SU-DHL-6 (cell line): ENCODE measurements at regions not wholly inside any gene's neighbourhood (a gene's known extent, or its start where the extent isn't known, plus 50 kb on each side); places are given as distances from the start of the nearest gene placed in this dataset.

ENCODE experiments used
- H2AFZ ChIP-seq: fragments of 200-600 bp; sonication (generic); 2 replicates; pipeline ENCODE4 v1.6.1; 2014; ENCODE audit warnings: low read depth, mild to moderate bottlenecking, moderate library complexity, mixed read lengths, antibody characterized with exemption, low read length; ENCODE audit not compliant: severe bottlenecking
- H3F3A ChIP-seq: fragments of 200-600 bp; shearing (Covaris generic); 2 replicates; pipeline ENCODE4 v1.6.0; 2016; ENCODE audit warnings: antibody characterized with exemption, mild to moderate bottlenecking; ENCODE audit not compliant: insufficient read depth
- H3K27ac ChIP-seq: fragments of 200-600 bp; sonication (generic); 2 replicates; pipeline ENCODE4 v1.5.1; 2016; ENCODE audit warnings: low read depth, mild to moderate bottlenecking, low read length, moderate library complexity, mixed read lengths
- H3K27me3 ChIP-seq: fragments of 200-600 bp; sonication (generic), shearing (Covaris generic); 2 replicates; pipeline ENCODE4 v1.6.0; 2014; ENCODE audit warnings: mild to moderate bottlenecking, low read length
- H3K36me3 ChIP-seq: fragments of 200-600 bp; sonication (generic); 2 replicates; pipeline ENCODE4 v1.6.1; 2014; ENCODE audit warnings: mild to moderate bottlenecking, low read length, mixed read lengths
- H3K4me2 ChIP-seq: fragments of 300-600, 200-600 bp; shearing (Covaris generic), sonication (generic); 2 replicates; pipeline ENCODE4 v1.6.0; 2014; ENCODE audit warnings: low read length, low read depth, mild to moderate bottlenecking; ENCODE audit not compliant: poor library complexity, severe bottlenecking
- H3K4me3 ChIP-seq: fragments of 200-600 bp; sonication (generic); 2 replicates; pipeline ENCODE4 v1.5.1; 2014; ENCODE audit warnings: antibody characterized with exemption, low read length, mild to moderate bottlenecking, mixed read lengths; ENCODE audit not compliant: insufficient read depth, poor library complexity, severe bottlenecking
- H3K79me2 ChIP-seq: fragments of 200-600 bp; sonication (generic); 2 replicates; pipeline ENCODE4 v1.6.1; 2014; ENCODE audit warnings: mild to moderate bottlenecking, low read length, moderate library complexity; ENCODE audit not compliant: insufficient read depth
- H3K9ac ChIP-seq: fragments of 200-600 bp; sonication (generic); 2 replicates; pipeline ENCODE4 v1.7.0; 2014; ENCODE audit warnings: mild to moderate bottlenecking, low read length
- H3K9me2 ChIP-seq: fragments of 200-600 bp; sonication (generic); replicated peaks from 2 replicates; pipeline ENCODE4 v1.6.1; 2014; ENCODE audit warnings: low read length; ENCODE audit not compliant: insufficient read depth
- H3K9me3 ChIP-seq: fragments of 200-600 bp; sonication (generic); 2 replicates; pipeline ENCODE4 v1.6.1; 2014; ENCODE audit warnings: low read length, mixed read lengths; ENCODE audit not compliant: insufficient read depth
- H4K20me1 ChIP-seq: fragments of 200-600 bp; sonication (generic); 2 replicates; pipeline ENCODE4 v1.6.1; 2014; ENCODE audit warnings: low read depth, mild to moderate bottlenecking, antibody characterized with exemption, low read length, moderate library complexity, mixed read lengths
- CTCF ChIP-seq: fragments of 200-600 bp; sonication (generic); IDR thresholded peaks from one replicate; pipeline ENCODE4 v1.5.1; 2017; ENCODE audit warnings: antibody characterized with exemption, mild to moderate bottlenecking, low read length, moderate library complexity; ENCODE audit not compliant: insufficient read depth, poor library complexity, severe bottlenecking
- EZH2phosphoT487 ChIP-seq: fragments of 200-600 bp; sonication (generic), shearing (Covaris generic); conservative IDR thresholded peaks from 2 replicates; pipeline ENCODE4 v1.6.1; 2018; ENCODE audit warnings: mild to moderate bottlenecking, antibody characterized with exemption, low read length, moderate library complexity, mixed read lengths

GRCh38 chr4:54505996-54506395 is 151.8 kb upstream of the KIT start:
- no peak overlapping the region for H3K9ac ChIP-seq
- TF ChIP-seq EZH2phosphoT487 (no peak), CTCF (no peak)
- no peaks in the 10 kb centered on the region for H3F3A ChIP-seq
- no peaks in the 10 kb centered on the region for H3K27me3 ChIP-seq
- no peaks in the 10 kb centered on the region for H3K36me3 ChIP-seq
- H3K27ac ChIP-seq, result no peak overlapping the region
- H3K4me3 ChIP-seq, result no peak overlapping the region
- H4K20me1 ChIP-seq, result no peaks in the 10 kb centered on the region
- no peaks in the 10 kb centered on the region for H3K79me2 ChIP-seq
- H3K9me3 ChIP-seq, result no peaks in the 10 kb centered on the region
- no peak overlapping the region for H3K4me2 ChIP-seq
- H2AFZ ChIP-seq, result no peak overlapping the region
- H3K9me2 ChIP-seq, result no peaks in the 10 kb centered on the region

GRCh38 chr4:54509057-54509456 is 148.7 kb upstream of the KIT start:
- Histone ChIP-seq H3K27me3 (no peaks in the 10 kb centered on the region), H3K9me3 (no peaks in the 10 kb centered on the region), H3K4me2 (no peak overlapping the region), H3K9ac (no peak overlapping the region), H3K79me2 (no peaks in the 10 kb centered on the region), H3K4me3 (no peak overlapping the region), H3K36me3 (no peaks in the 10 kb centered on the region), H4K20me1 (no peaks in the 10 kb centered on the region), H2AFZ (no peak overlapping the region), H3F3A (no peaks in the 10 kb centered on the region), H3K27ac (no peak overlapping the region), H3K9me2 (no peaks in the 10 kb centered on the region)
- TF ChIP-seq EZH2phosphoT487 (no peak), CTCF (no peak)

GRCh38 chr4:54513204-54513603 is 144.6 kb upstream of the KIT start:
- Histone ChIP-seq H3K4me3 (no peak overlapping the region), H3K9me3 (no peaks in the 10 kb centered on the region), H4K20me1 (no peaks in the 10 kb centered on the region), H3K27ac (no peak overlapping the region), H3K36me3 (no peaks in the 10 kb centered on the region), H3F3A (no peaks in the 10 kb centered on the region), H3K4me2 (no peak overlapping the region), H3K27me3 (no peaks in the 10 kb centered on the region), H3K9me2 (no peaks in the 10 kb centered on the region), H2AFZ (no peak overlapping the region), H3K9ac (no peak overlapping the region), H3K79me2 (no peaks in the 10 kb centered on the region)
- TF ChIP-seq EZH2phosphoT487 (no peak), CTCF (no peak)

DNA sequence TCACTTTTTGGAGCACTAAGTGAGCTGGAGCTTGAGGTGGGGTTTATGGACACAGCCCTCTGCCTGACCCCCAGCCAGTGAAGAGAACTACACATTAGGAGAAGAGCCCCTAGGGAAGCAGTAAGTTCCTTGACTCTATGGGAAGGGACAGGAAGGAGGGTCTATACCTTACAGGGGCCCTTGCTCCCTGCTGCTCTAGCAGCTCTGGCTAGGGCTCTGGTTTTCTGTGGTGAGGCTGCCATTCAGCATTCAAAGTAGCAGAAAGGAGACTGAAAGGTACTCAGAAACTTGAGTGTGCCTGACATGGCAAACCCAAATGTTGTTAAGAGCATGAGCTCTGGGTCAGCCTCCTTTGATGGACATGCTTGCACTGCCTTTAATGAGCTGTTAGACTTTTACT is 144.0 kb upstream of the KIT start:
- no peaks in the 10 kb centered on the region for H3K9me3 ChIP-seq
- H3K27me3 ChIP-seq, result no peaks in the 10 kb centered on the region
- no peak overlapping the region for H3K4me2 ChIP-seq
- no peaks in the 10 kb centered on the region for H3K9me2 ChIP-seq
- no peaks in the 10 kb centered on the region for H3K36me3 ChIP-seq
- no peak for TF ChIP-seq CTCF
- no peak for TF ChIP-seq EZH2phosphoT487
- no peak overlapping the region for H3K9ac ChIP-seq
- H4K20me1 ChIP-seq, result no peaks in the 10 kb centered on the region
- no peaks in the 10 kb centered on the region for H3K79me2 ChIP-seq
- H3K4me3 ChIP-seq, result no peak overlapping the region
- no peak overlapping the region for H3K27ac ChIP-seq
- H3F3A ChIP-seq, result no peaks in the 10 kb centered on the region
- no peak overlapping the region for H2AFZ ChIP-seq
